SK-N-SH (cell line): ENCODE measurements at regions not wholly inside any gene's neighbourhood (a gene's known extent, or its start where the extent isn't known, plus 50 kb on each side); places are given as distances from the start of the nearest gene placed in this dataset.

Source experiments
- CTCF ChIP-seq: fragments of 200-600 bp; sonication (generic); IDR thresholded peaks from 2 replicates; pipeline ENCODE4 v1.6.1; 2017; ENCODE audit warnings: antibody characterized with exemption, mild to moderate bottlenecking, moderate library complexity
- JUND ChIP-seq: IDR thresholded peaks from 2 replicates; pipeline ENCODE4 v1.4.0; 2012
- MXI1 ChIP-seq: IDR thresholded peaks from 2 replicates; pipeline ENCODE4 v1.6.1; 2012; ENCODE audit warnings: mild to moderate bottlenecking, low read depth, low read length, improper control_type of control experiment
- PBX3 ChIP-seq: IDR thresholded peaks from 2 replicates; pipeline ENCODE4; 2012
- POLR2AphosphoS5 ChIP-seq: IDR thresholded peaks from 2 replicates; pipeline ENCODE4 v1.6.1; 2012; ENCODE audit warnings: low read depth, low read length
- RCOR1 ChIP-seq: fragments of 150-350 bp; IDR thresholded peaks from 2 replicates; pipeline ENCODE4 v1.6.1; 2017; ENCODE audit warnings: antibody characterized with exemption, low read length
- RFX5 ChIP-seq: IDR thresholded peaks from 2 replicates; pipeline ENCODE4 v1.6.1; 2012; ENCODE audit warnings: mild to moderate bottlenecking, improper control_type of control experiment, low read length
- SIN3A ChIP-seq: IDR thresholded peaks from 2 replicates; pipeline ENCODE4 v1.6.1; 2012; ENCODE audit warnings: low read depth, mild to moderate bottlenecking, low read length, moderate library complexity, borderline replicate concordance
- TAF1 ChIP-seq: IDR thresholded peaks from 2 replicates; pipeline ENCODE4 v1.6.1; 2012; ENCODE audit warnings: low read depth, mild to moderate bottlenecking, low read length, moderate library complexity, borderline replicate concordance
- USF1 ChIP-seq: IDR thresholded peaks from 2 replicates; pipeline ENCODE4 v1.4.0; 2012; ENCODE audit warnings: low read depth, borderline replicate concordance
- YY1 ChIP-seq: IDR thresholded peaks from 2 replicates; pipeline ENCODE4 v1.4.0; 2012; ENCODE audit warnings: low read depth, mild to moderate bottlenecking
- TF ChIP-seq, protein P1 (sequence below): IDR thresholded peaks from 2 replicates; pipeline ENCODE4 v1.4.0; 2012; ENCODE audit warnings: low read depth, borderline replicate concordance
- TF ChIP-seq, protein P2 (sequence below): IDR thresholded peaks from 2 replicates; pipeline ENCODE4 v1.6.1; 2012; ENCODE audit warnings: mild to moderate bottlenecking, low read depth, low read length, moderate library complexity

DNA sequence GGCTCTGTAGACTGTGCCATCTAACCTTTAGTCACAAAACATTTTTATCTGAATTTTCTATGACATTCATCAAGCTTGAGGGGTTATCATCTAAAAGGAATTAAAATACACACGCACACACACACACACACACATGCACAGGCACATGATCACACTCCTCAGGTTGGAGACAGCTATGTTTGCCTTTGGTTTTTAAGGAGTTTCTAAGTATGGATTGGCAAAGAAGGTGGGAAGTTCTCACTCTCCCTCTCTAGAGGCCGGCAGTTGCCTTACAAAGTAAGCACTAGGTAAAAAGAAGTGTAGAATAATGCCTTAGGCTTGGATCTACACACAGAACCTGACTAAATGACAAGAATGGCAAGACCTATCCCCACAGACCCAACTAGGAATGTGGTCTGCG is 437.1 kb downstream of the ZEB2 start:
- TF ChIP-seq POLR2AphosphoS5 (no peak), PBX3 (no peak), CTCF (no peak), MXI1 (no peak), TAF1 (no peak), RCOR1 (no peak), USF1 (no peak), YY1 (no peak), RFX5 (no peak), JUND (no peak), SIN3A (no peak)
- TF ChIP-seq, protein P1, sequence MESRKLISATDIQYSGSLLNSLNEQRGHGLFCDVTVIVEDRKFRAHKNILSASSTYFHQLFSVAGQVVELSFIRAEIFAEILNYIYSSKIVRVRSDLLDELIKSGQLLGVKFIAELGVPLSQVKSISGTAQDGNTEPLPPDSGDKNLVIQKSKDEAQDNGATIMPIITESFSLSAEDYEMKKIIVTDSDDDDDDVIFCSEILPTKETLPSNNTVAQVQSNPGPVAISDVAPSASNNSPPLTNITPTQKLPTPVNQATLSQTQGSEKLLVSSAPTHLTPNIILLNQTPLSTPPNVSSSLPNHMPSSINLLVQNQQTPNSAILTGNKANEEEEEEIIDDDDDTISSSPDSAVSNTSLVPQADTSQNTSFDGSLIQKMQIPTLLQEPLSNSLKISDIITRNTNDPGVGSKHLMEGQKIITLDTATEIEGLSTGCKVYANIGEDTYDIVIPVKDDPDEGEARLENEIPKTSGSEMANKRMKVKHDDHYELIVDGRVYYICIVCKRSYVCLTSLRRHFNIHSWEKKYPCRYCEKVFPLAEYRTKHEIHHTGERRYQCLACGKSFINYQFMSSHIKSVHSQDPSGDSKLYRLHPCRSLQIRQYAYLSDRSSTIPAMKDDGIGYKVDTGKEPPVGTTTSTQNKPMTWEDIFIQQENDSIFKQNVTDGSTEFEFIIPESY, result no peak
- TF ChIP-seq, protein P2, sequence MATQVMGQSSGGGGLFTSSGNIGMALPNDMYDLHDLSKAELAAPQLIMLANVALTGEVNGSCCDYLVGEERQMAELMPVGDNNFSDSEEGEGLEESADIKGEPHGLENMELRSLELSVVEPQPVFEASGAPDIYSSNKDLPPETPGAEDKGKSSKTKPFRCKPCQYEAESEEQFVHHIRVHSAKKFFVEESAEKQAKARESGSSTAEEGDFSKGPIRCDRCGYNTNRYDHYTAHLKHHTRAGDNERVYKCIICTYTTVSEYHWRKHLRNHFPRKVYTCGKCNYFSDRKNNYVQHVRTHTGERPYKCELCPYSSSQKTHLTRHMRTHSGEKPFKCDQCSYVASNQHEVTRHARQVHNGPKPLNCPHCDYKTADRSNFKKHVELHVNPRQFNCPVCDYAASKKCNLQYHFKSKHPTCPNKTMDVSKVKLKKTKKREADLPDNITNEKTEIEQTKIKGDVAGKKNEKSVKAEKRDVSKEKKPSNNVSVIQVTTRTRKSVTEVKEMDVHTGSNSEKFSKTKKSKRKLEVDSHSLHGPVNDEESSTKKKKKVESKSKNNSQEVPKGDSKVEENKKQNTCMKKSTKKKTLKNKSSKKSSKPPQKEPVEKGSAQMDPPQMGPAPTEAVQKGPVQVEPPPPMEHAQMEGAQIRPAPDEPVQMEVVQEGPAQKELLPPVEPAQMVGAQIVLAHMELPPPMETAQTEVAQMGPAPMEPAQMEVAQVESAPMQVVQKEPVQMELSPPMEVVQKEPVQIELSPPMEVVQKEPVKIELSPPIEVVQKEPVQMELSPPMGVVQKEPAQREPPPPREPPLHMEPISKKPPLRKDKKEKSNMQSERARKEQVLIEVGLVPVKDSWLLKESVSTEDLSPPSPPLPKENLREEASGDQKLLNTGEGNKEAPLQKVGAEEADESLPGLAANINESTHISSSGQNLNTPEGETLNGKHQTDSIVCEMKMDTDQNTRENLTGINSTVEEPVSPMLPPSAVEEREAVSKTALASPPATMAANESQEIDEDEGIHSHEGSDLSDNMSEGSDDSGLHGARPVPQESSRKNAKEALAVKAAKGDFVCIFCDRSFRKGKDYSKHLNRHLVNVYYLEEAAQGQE, result no peak
